GM23248 (cell line): ENCODE measurements at regions not wholly inside any gene's neighbourhood (a gene's known extent, or its start where the extent isn't known, plus 50 kb on each side); places are given as distances from the start of the nearest gene placed in this dataset.

ENCODE experiments used
- DNase-seq: peaks from one replicate; pipeline ENCODE4 v3.0.0-alpha.2; 2015
- H2AFZ ChIP-seq: fragments of 200-600 bp; sonication (generic); 2 replicates; pipeline ENCODE4 v1.6.1; 2016; ENCODE audit warnings: antibody characterized with exemption
- H3F3A ChIP-seq: fragments of 200-600 bp; sonication (generic); 2 replicates; pipeline ENCODE4 v1.6.1; 2016; ENCODE audit warnings: mild to moderate bottlenecking, antibody characterized with exemption, mixed run types; ENCODE audit not compliant: insufficient read depth
- H3K27ac ChIP-seq: fragments of 200-600 bp; sonication (generic); 2 replicates; pipeline ENCODE4 v1.5.1; 2016; ENCODE audit warnings: mild to moderate bottlenecking
- H3K27me3 ChIP-seq: fragments of 200-600 bp; sonication (generic); replicated peaks from 2 replicates; pipeline ENCODE4 v1.6.1; 2016; ENCODE audit warnings: mild to moderate bottlenecking; ENCODE audit not compliant: insufficient read depth
- H3K36me3 ChIP-seq: fragments of 200-600 bp; sonication (generic); 2 replicates; pipeline ENCODE4 v1.6.1; 2016; ENCODE audit warnings: low read depth, mild to moderate bottlenecking
- H3K4me1 ChIP-seq: fragments of 200-600 bp; sonication (generic); 2 replicates; pipeline ENCODE4 v1.6.1; 2016; ENCODE audit warnings: mild to moderate bottlenecking; ENCODE audit not compliant: insufficient read depth
- H3K4me2 ChIP-seq: fragments of 200-600 bp; sonication (generic); one replicate; pipeline ENCODE4 v1.6.1; 2016; ENCODE audit warnings: mild to moderate bottlenecking; ENCODE audit not compliant: unreplicated experiment
- H3K4me3 ChIP-seq: fragments of 200-600 bp; sonication (generic); 2 replicates; pipeline ENCODE4 v1.5.1; 2016; ENCODE audit warnings: mild to moderate bottlenecking
- H3K79me2 ChIP-seq: fragments of 200-600 bp; sonication (generic); 2 replicates; pipeline ENCODE4 v1.6.1; 2016; ENCODE audit warnings: mild to moderate bottlenecking; ENCODE audit not compliant: insufficient read depth
- H3K9ac ChIP-seq: fragments of 200-600 bp; sonication (generic); 2 replicates; pipeline ENCODE4 v1.6.1; 2016; ENCODE audit warnings: mild to moderate bottlenecking
- H3K9me2 ChIP-seq: fragments of 200-600 bp; sonication (generic); 2 replicates; pipeline ENCODE4 v1.6.1; 2016; ENCODE audit warnings: mixed run types, mild to moderate bottlenecking, moderate library complexity; ENCODE audit not compliant: insufficient read depth
- H3K9me3 ChIP-seq: fragments of 200-600 bp; sonication (generic); one replicate; pipeline ENCODE4 v1.6.1; 2017; ENCODE audit warnings: low read depth
- H4K20me1 ChIP-seq: fragments of 200-600 bp; sonication (generic); 2 replicates; pipeline ENCODE4 v1.6.0; 2016; ENCODE audit not compliant: insufficient read depth
- EZH2 ChIP-seq: fragments of 200-600 bp; sonication (generic); IDR thresholded peaks from 2 replicates; pipeline ENCODE4 v1.6.1; 2018; ENCODE audit warnings: antibody characterized with exemption, mild to moderate bottlenecking; ENCODE audit not compliant: insufficient read depth, poor library complexity, severe bottlenecking
- EZH2phosphoT487 ChIP-seq: fragments of 200-600 bp; sonication (generic); IDR thresholded peaks from 2 replicates; pipeline ENCODE4 v1.6.1; 2018; ENCODE audit warnings: antibody characterized with exemption, moderate library complexity, mild to moderate bottlenecking, low read depth; ENCODE audit not compliant: insufficient read depth
- WGBS, 2 experiments: methylation state at CpG; one replicate each; pipeline ENCODE4 v1.1.6; 2015 to 2017; ENCODE audit warnings: low lambda C conversion rate in 2 of 2, low coverage in 1 of 2; ENCODE audit errors: missing lambda C conversion rate in 2 of 2; 5-methylcytosine and 5-hydroxymethylcytosine counted together
- in situ Hi-C: fragments of 300-500 bp; cut with MboI; formaldehyde crosslinking; loops from 2 replicates; pipeline ENCODE4 v1.15.0; 2020

- Histone ChIP-seq H3K79me2 (no peaks in the 10 kb centered on the region), H3K9me3 (no peaks in the 10 kb centered on the region), H3K4me1 (no peaks in the 10 kb centered on the region), H3K4me2 (no peak overlapping the region), H3K27me3 (peaks cover 54% of the 10 kb centered on the region), H2AFZ (no peak overlapping the region), H3F3A (no peaks in the 10 kb centered on the region), H3K27ac (no peak overlapping the region), H4K20me1 (no peaks in the 10 kb centered on the region), H3K36me3 (no peaks in the 10 kb centered on the region), H3K9me2 (no peaks in the 10 kb centered on the region), H3K9ac (no peak overlapping the region), H3K4me3 (no peak overlapping the region)
- in situ Hi-C loops: no loop called here
- 6 to 19% methylated on average over 5 to 6 of the region's 7 CpGs for WGBS, 2 experiments
- TF ChIP-seq EZH2 (no peak), EZH2phosphoT487 (no peak)
- DNase-seq: no peak
Measured at GRCh38 chr15:77816983-77817382, 184.3 kb upstream of the LINGO1 start.

GRCh38 chr15:77815015-77815414 lies 182.3 kb upstream of the LINGO1 start:
- Histone ChIP-seq H3K4me3 (no peak overlapping the region), H3K9ac (no peak overlapping the region), H3K4me2 (no peak overlapping the region), H3K36me3 (no peaks in the 10 kb centered on the region), H3K27me3 (peaks cover 41% of the 10 kb centered on the region), H3F3A (no peaks in the 10 kb centered on the region), H3K27ac (no peak overlapping the region), H2AFZ (no peak overlapping the region), H3K79me2 (no peaks in the 10 kb centered on the region), H3K9me2 (no peaks in the 10 kb centered on the region), H3K4me1 (no peaks in the 10 kb centered on the region), H3K9me3 (no peaks in the 10 kb centered on the region), H4K20me1 (no peaks in the 10 kb centered on the region)
- in situ Hi-C loops: no loop called here
- TF ChIP-seq EZH2 (no peak), EZH2phosphoT487 (no peak)
- DNase-seq: no peak
- 35 to 42% methylated on average over 7 of the region's 7 CpGs for WGBS, 2 experiments

- no peaks in the 10 kb centered on the region for H3K79me2 ChIP-seq
- H3K9ac ChIP-seq: no peak overlapping the region
- WGBS, 2 experiments: 37 to 39% methylated on average over 10 of the region's 10 CpGs
- no peaks in the 10 kb centered on the region for H3K4me1 ChIP-seq
- in situ Hi-C loops: no loop called here
- H3K36me3 ChIP-seq: no peaks in the 10 kb centered on the region
- H3F3A ChIP-seq: no peaks in the 10 kb centered on the region
- DNase-seq: no peak
- H3K4me2 ChIP-seq: no peak overlapping the region
- peaks cover 25% of the 10 kb centered on the region for H3K27me3 ChIP-seq
- no peak overlapping the region for H3K4me3 ChIP-seq
- no peaks in the 10 kb centered on the region for H3K9me3 ChIP-seq
- H3K27ac ChIP-seq: no peak overlapping the region
- H3K9me2 ChIP-seq: no peaks in the 10 kb centered on the region
- TF ChIP-seq EZH2 (no peak), EZH2phosphoT487 (no peak)
- H4K20me1 ChIP-seq: no peaks in the 10 kb centered on the region
- no peak overlapping the region for H2AFZ ChIP-seq
Measured at GRCh38 chr15:77812664-77813063, 180.0 kb upstream of the LINGO1 start.

DNA sequence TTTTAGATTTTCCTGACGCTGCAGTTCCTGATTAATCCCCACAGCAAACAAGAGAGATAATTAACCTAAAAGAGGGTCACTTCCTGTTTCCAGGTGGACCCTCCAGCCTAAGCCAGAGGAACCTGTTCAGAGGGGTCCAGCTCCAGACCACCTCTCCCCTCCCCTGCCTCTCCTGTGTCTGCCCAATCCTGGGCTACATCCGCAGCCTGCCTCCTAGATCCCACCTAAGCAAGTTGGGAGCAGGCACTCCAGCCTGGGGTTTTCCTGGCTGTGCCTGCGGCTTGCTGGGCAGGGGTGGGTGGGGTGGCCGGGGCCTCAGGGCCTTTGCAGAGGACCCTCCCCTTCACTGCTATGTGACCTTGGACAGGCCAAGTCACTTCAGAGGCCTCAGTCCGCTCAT lies 178.6 kb upstream of the LINGO1 start:
- Histone ChIP-seq H3K79me2 (no peaks in the 10 kb centered on the region), H3K4me3 (no peak overlapping the region), H3K4me1 (no peaks in the 10 kb centered on the region), H3K4me2 (no peak overlapping the region), H2AFZ (no peak overlapping the region), H3K9ac (no peak overlapping the region), H3K27me3 (peaks cover 17% of the 10 kb centered on the region), H3F3A (no peaks in the 10 kb centered on the region), H3K9me2 (no peaks in the 10 kb centered on the region), H3K27ac (no peak overlapping the region), H3K36me3 (no peaks in the 10 kb centered on the region), H4K20me1 (no peaks in the 10 kb centered on the region), H3K9me3 (no peaks in the 10 kb centered on the region)
- in situ Hi-C loops: no loop called here
- DNase-seq: no peak
- 46 to 54% methylated on average over 5 of the region's 5 CpGs for WGBS, 2 experiments
- no peak for TF ChIP-seq EZH2phosphoT487
- TF ChIP-seq EZH2: no peak

DNA sequence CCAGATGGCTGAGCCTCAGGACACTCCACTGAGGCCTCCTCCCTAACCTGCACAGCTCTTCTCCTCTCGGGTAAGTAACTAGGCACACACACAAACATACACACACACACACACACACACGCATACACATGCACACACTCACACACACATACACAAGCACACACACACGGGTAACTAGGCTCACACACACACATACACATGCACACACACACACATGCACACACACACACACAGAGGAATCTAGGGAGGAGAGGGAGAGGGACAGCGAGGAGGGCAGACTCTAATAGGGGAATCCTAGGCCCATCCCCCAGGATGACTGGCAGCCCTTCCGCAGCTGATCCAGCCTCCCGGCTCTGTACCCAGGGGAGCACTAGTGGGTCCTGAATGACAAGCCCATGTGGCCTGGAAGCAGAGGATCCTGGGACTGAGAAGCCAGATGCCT lies 177.4 kb upstream of the LINGO1 start:
- Histone ChIP-seq H3K4me1 (no peaks in the 10 kb centered on the region), H3K27ac (no peak overlapping the region), H3K4me2 (no peak overlapping the region), H4K20me1 (no peaks in the 10 kb centered on the region), H3K9me3 (no peaks in the 10 kb centered on the region), H2AFZ (no peak overlapping the region), H3K9me2 (no peaks in the 10 kb centered on the region), H3K4me3 (no peak overlapping the region), H3K27me3 (peaks cover 14% of the 10 kb centered on the region), H3F3A (no peaks in the 10 kb centered on the region), H3K36me3 (no peaks in the 10 kb centered on the region), H3K79me2 (no peaks in the 10 kb centered on the region), H3K9ac (no peak overlapping the region)
- no peak for DNase-seq
- WGBS, 2 experiments: 51 to 60% methylated on average over 6 of the region's 6 CpGs
- no peak for TF ChIP-seq EZH2phosphoT487
- no peak for TF ChIP-seq EZH2
- in situ Hi-C loops: no loop called here
